Osteoblast (primary cell): ENCODE measurements at regions not wholly inside any gene's neighbourhood (a gene's known extent, or its start where the extent isn't known, plus 50 kb on each side); places are given as distances from the start of the nearest gene placed in this dataset.

Experiments used
- DNase-seq: peaks from one replicate; pipeline ENCODE4 v3.0.0; 2011; ENCODE audit warnings: low spot score, mixed read lengths; ENCODE audit not compliant: insufficient read length; ENCODE audit errors: missing footprints
- H2AFZ ChIP-seq: 2 replicates; pipeline ENCODE4 v1.6.0; 2011; ENCODE audit warnings: mild to moderate bottlenecking, low read length
- H3K27ac ChIP-seq: 2 replicates; pipeline ENCODE4 v1.5.1; 2011; ENCODE audit warnings: mild to moderate bottlenecking, low read depth, low read length, moderate library complexity
- H3K27me3 ChIP-seq: 2 replicates; pipeline ENCODE4 v1.6.0; 2012; ENCODE audit warnings: mild to moderate bottlenecking, control low read depth, inconsistent platforms, low read length, moderate library complexity; ENCODE audit not compliant: insufficient read depth
- H3K36me3 ChIP-seq: 2 replicates; pipeline ENCODE4 v1.5.1; 2011; ENCODE audit warnings: mild to moderate bottlenecking, low read length, control low read depth, moderate library complexity; ENCODE audit not compliant: insufficient read depth
- H3K4me1 ChIP-seq: 2 replicates; pipeline ENCODE4 v1.5.1; 2011; ENCODE audit warnings: mild to moderate bottlenecking, low read length, control low read depth, moderate library complexity; ENCODE audit not compliant: insufficient read depth
- H3K4me2 ChIP-seq: 2 replicates; pipeline ENCODE4 v1.6.0; 2011; ENCODE audit warnings: mild to moderate bottlenecking, low read length; ENCODE audit not compliant: insufficient read depth
- H3K4me3 ChIP-seq: fragments of 200-600 bp; sonication (generic); 3 replicates; pipeline ENCODE4 v1.5.1; 2012; ENCODE audit warnings: mild to moderate bottlenecking, low read length, inconsistent platforms; ENCODE audit not compliant: insufficient read depth
- H3K79me2 ChIP-seq: 2 replicates; pipeline ENCODE4 v1.6.0; 2012; ENCODE audit warnings: mild to moderate bottlenecking, low read length, control low read depth, inconsistent platforms; ENCODE audit not compliant: insufficient read depth
- H3K9me3 ChIP-seq: 2 replicates; pipeline ENCODE4 v1.5.1; 2011; ENCODE audit warnings: low read depth, low read length, control low read depth
- H4K20me1 ChIP-seq: 2 replicates; pipeline ENCODE4 v1.6.0; 2012; ENCODE audit warnings: mild to moderate bottlenecking, low read length, control low read depth; ENCODE audit not compliant: insufficient read depth
- CTCF ChIP-seq: IDR thresholded peaks from 2 replicates; pipeline ENCODE4 v1.5.1; 2011; ENCODE audit warnings: mild to moderate bottlenecking, low read depth, low read length, moderate library complexity; ENCODE audit errors: extremely low read depth

- Histone ChIP-seq H3K4me2 (no peak overlapping the region), H3K27me3 (no peaks in the 10 kb centered on the region), H4K20me1 (no peaks in the 10 kb centered on the region), H3K79me2 (no peaks in the 10 kb centered on the region), H3K36me3 (no peaks in the 10 kb centered on the region), H3K27ac (no peak overlapping the region), H3K4me3 (no peak overlapping the region), H2AFZ (no peak overlapping the region), H3K9me3 (no peaks in the 10 kb centered on the region), H3K4me1 (no peaks in the 10 kb centered on the region)
- no peak for TF ChIP-seq CTCF
- DNase-seq: no peak
Observed at GRCh38 chr7:52197221-52197620, 838.2 kb upstream of the POM121L12 start.

- H3K4me3 ChIP-seq: no peak overlapping the region
- H3K36me3 ChIP-seq: no peaks in the 10 kb centered on the region
- no peaks in the 10 kb centered on the region for H4K20me1 ChIP-seq
Observed at GRCh38 chr7:52195664-52196063, 839.8 kb upstream of the POM121L12 start.

GRCh38 chr7:52189153-52189778, 846.2 kb upstream of the POM121L12 start:
- no peak for TF ChIP-seq CTCF
- Histone ChIP-seq H3K4me2 (no peak overlapping the region), H3K79me2 (no peaks in the 10 kb centered on the region), H3K27me3 (no peaks in the 10 kb centered on the region), H3K4me3 (no peak overlapping the region), H3K9me3 (no peaks in the 10 kb centered on the region), H2AFZ (no peak overlapping the region), H3K27ac (no peak overlapping the region), H3K4me1 (no peaks in the 10 kb centered on the region), H4K20me1 (no peaks in the 10 kb centered on the region), H3K36me3 (no peaks in the 10 kb centered on the region)
- DNase-seq: no peak

More at GRCh38 chr7:52195664-52196063, 839.8 kb upstream of the POM121L12 start:
- Histone ChIP-seq H3K9me3 (no peaks in the 10 kb centered on the region), H2AFZ (no peak overlapping the region), H3K27ac (no peak overlapping the region), H3K79me2 (no peaks in the 10 kb centered on the region), H3K4me1 (no peaks in the 10 kb centered on the region), H3K4me2 (no peak overlapping the region), H3K27me3 (no peaks in the 10 kb centered on the region)
- no peak for TF ChIP-seq CTCF
- no peak for DNase-seq

GRCh38 chr7:52184006-52184703, 851.3 kb upstream of the POM121L12 start:
- Histone ChIP-seq H3K4me3 (no peak overlapping the region), H3K4me2 (no peak overlapping the region), H3K27me3 (no peaks in the 10 kb centered on the region), H3K27ac (no peak overlapping the region), H3K9me3 (peaks cover 4% of the 10 kb centered on the region), H3K4me1 (no peaks in the 10 kb centered on the region), H3K79me2 (no peaks in the 10 kb centered on the region), H4K20me1 (no peaks in the 10 kb centered on the region), H2AFZ (no peak overlapping the region), H3K36me3 (no peaks in the 10 kb centered on the region)
- TF ChIP-seq CTCF: no peak
- no peak for DNase-seq
